HG02885 (cell line): ENCODE measurements at regions not wholly inside any gene's neighbourhood (a gene's known extent, or its start where the extent isn't known, plus 50 kb on each side); places are given as distances from the start of the nearest gene placed in this dataset.

Experiments used
- ATAC-seq: cut with Tn5 transposase; IDR thresholded peaks from one replicate; pipeline ENCODE4 v1.9.1; 2021; ENCODE audit warnings: mild to moderate bottlenecking; ENCODE audit not compliant: unreplicated experiment, poor library complexity

- ATAC-seq: no peak
Measured at GRCh38 chr2:104102615-104103014, 751.3 kb upstream of the POU3F3 start.

GRCh38 chr2:104109356-104109755, 744.6 kb upstream of the POU3F3 start:
- no peak for ATAC-seq

GRCh38 chr2:104118889-104119288, 735.0 kb upstream of the POU3F3 start:
- no peak for ATAC-seq

GRCh38 chr2:104120171-104120570, 733.7 kb upstream of the POU3F3 start:
- ATAC-seq: no peak

- ATAC-seq: no peak
Measured at GRCh38 chr2:104125096-104125495, 728.8 kb upstream of the POU3F3 start.

GRCh38 chr2:104127049-104127770, 726.7 kb upstream of the POU3F3 start:
- ATAC-seq: no peak

- ATAC-seq: no peak
Measured at GRCh38 chr2:104140361-104140760, 713.6 kb upstream of the POU3F3 start.

- ATAC-seq: no peak
Measured at GRCh38 chr2:104158191-104158590, 695.7 kb upstream of the POU3F3 start.

- no peak for ATAC-seq
Measured at GRCh38 chr2:104163611-104164130, 690.2 kb upstream of the POU3F3 start.

- no peak for ATAC-seq
Measured at GRCh38 chr2:104164721-104165252, 689.1 kb upstream of the POU3F3 start.

GRCh38 chr2:104177179-104177578, 676.7 kb upstream of the POU3F3 start:
- ATAC-seq: no peak

- no peak for ATAC-seq
Measured at GRCh38 chr2:104179644-104180043, 674.3 kb upstream of the POU3F3 start.

- no peak for ATAC-seq
Measured at GRCh38 chr2:104200533-104201168, 653.3 kb upstream of the POU3F3 start.

GRCh38 chr2:104213758-104214157, 640.2 kb upstream of the POU3F3 start:
- no peak for ATAC-seq

GRCh38 chr2:104215269-104216161, 638.4 kb upstream of the POU3F3 start:
- no peak for ATAC-seq

- ATAC-seq: no peak
Measured at GRCh38 chr2:104233591-104233990, 620.3 kb upstream of the POU3F3 start.

- no peak for ATAC-seq
Measured at GRCh38 chr2:104236491-104236890, 617.4 kb upstream of the POU3F3 start.

- ATAC-seq: no peak
Measured at GRCh38 chr2:104240984-104241383, 612.9 kb upstream of the POU3F3 start.

GRCh38 chr2:104249629-104250028, 604.3 kb upstream of the POU3F3 start:
- no peak for ATAC-seq

GRCh38 chr2:104250635-104251034, 603.3 kb upstream of the POU3F3 start:
- ATAC-seq: no peak

- ATAC-seq: no peak
Measured at GRCh38 chr2:104254017-104254416, 599.9 kb upstream of the POU3F3 start.
